SU-DHL-6 (cell line): ENCODE measurements at regions not wholly inside any gene's neighbourhood (a gene's known extent, or its start where the extent isn't known, plus 50 kb on each side); places are given as distances from the start of the nearest gene placed in this dataset.

Experiments
- H2AFZ ChIP-seq: fragments of 200-600 bp; sonication (generic); 2 replicates; pipeline ENCODE4 v1.6.1; 2014; ENCODE audit warnings: low read depth, mild to moderate bottlenecking, moderate library complexity, mixed read lengths, antibody characterized with exemption, low read length; ENCODE audit not compliant: severe bottlenecking
- H3F3A ChIP-seq: fragments of 200-600 bp; shearing (Covaris generic); 2 replicates; pipeline ENCODE4 v1.6.0; 2016; ENCODE audit warnings: antibody characterized with exemption, mild to moderate bottlenecking; ENCODE audit not compliant: insufficient read depth
- H3K27ac ChIP-seq: fragments of 200-600 bp; sonication (generic); 2 replicates; pipeline ENCODE4 v1.5.1; 2016; ENCODE audit warnings: low read depth, mild to moderate bottlenecking, low read length, moderate library complexity, mixed read lengths
- H3K27me3 ChIP-seq: fragments of 200-600 bp; sonication (generic), shearing (Covaris generic); 2 replicates; pipeline ENCODE4 v1.6.0; 2014; ENCODE audit warnings: mild to moderate bottlenecking, low read length
- H3K36me3 ChIP-seq: fragments of 200-600 bp; sonication (generic); 2 replicates; pipeline ENCODE4 v1.6.1; 2014; ENCODE audit warnings: mild to moderate bottlenecking, low read length, mixed read lengths
- H3K4me2 ChIP-seq: fragments of 300-600, 200-600 bp; shearing (Covaris generic), sonication (generic); 2 replicates; pipeline ENCODE4 v1.6.0; 2014; ENCODE audit warnings: low read length, low read depth, mild to moderate bottlenecking; ENCODE audit not compliant: poor library complexity, severe bottlenecking
- H3K4me3 ChIP-seq: fragments of 200-600 bp; sonication (generic); 2 replicates; pipeline ENCODE4 v1.5.1; 2014; ENCODE audit warnings: antibody characterized with exemption, low read length, mild to moderate bottlenecking, mixed read lengths; ENCODE audit not compliant: insufficient read depth, poor library complexity, severe bottlenecking
- H3K79me2 ChIP-seq: fragments of 200-600 bp; sonication (generic); 2 replicates; pipeline ENCODE4 v1.6.1; 2014; ENCODE audit warnings: mild to moderate bottlenecking, low read length, moderate library complexity; ENCODE audit not compliant: insufficient read depth
- H3K9ac ChIP-seq: fragments of 200-600 bp; sonication (generic); 2 replicates; pipeline ENCODE4 v1.7.0; 2014; ENCODE audit warnings: mild to moderate bottlenecking, low read length
- H3K9me2 ChIP-seq: fragments of 200-600 bp; sonication (generic); replicated peaks from 2 replicates; pipeline ENCODE4 v1.6.1; 2014; ENCODE audit warnings: low read length; ENCODE audit not compliant: insufficient read depth
- H3K9me3 ChIP-seq: fragments of 200-600 bp; sonication (generic); 2 replicates; pipeline ENCODE4 v1.6.1; 2014; ENCODE audit warnings: low read length, mixed read lengths; ENCODE audit not compliant: insufficient read depth
- H4K20me1 ChIP-seq: fragments of 200-600 bp; sonication (generic); 2 replicates; pipeline ENCODE4 v1.6.1; 2014; ENCODE audit warnings: low read depth, mild to moderate bottlenecking, antibody characterized with exemption, low read length, moderate library complexity, mixed read lengths
- EZH2phosphoT487 ChIP-seq: fragments of 200-600 bp; sonication (generic), shearing (Covaris generic); conservative IDR thresholded peaks from 2 replicates; pipeline ENCODE4 v1.6.1; 2018; ENCODE audit warnings: mild to moderate bottlenecking, antibody characterized with exemption, low read length, moderate library complexity, mixed read lengths
- TF ChIP-seq, protein P1 (sequence below): fragments of 200-600 bp; sonication (generic); IDR thresholded peaks from one replicate; pipeline ENCODE4 v1.5.1; 2017; ENCODE audit warnings: antibody characterized with exemption, mild to moderate bottlenecking, low read length, moderate library complexity; ENCODE audit not compliant: insufficient read depth, poor library complexity, severe bottlenecking

DNA sequence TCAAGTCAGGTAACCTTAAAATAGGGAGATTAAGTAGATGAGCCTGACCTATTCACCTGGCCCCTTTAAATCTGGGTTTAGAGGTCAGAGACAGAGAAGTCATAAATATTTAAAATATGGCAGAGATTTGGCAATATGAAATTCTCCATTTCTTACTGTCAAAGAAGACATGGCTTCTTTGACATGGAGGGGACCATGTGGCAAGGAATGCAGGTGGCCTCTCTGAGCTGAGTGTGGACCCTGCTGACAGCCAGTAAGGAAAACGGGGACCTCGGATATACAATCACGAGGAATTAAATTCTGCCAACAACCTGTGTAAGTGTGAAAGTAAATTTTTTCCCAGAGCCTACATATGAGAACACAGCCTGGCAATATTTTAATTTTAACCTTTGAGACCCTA, 427.5 kb upstream of the PROX1 start:
- 0 out of 2 replicates have a peak, but pooled peaks cover 9% of the 10 kb centered on the region for H3K9me3 ChIP-seq
- no peak overlapping the region for H2AFZ ChIP-seq
- no peaks in the 10 kb centered on the region for H3K27me3 ChIP-seq
- H4K20me1 ChIP-seq: no peaks in the 10 kb centered on the region
- no peaks in the 10 kb centered on the region for H3F3A ChIP-seq
- H3K9ac ChIP-seq: no peak overlapping the region
- H3K4me3 ChIP-seq: no peak overlapping the region
- TF ChIP-seq, protein P1, sequence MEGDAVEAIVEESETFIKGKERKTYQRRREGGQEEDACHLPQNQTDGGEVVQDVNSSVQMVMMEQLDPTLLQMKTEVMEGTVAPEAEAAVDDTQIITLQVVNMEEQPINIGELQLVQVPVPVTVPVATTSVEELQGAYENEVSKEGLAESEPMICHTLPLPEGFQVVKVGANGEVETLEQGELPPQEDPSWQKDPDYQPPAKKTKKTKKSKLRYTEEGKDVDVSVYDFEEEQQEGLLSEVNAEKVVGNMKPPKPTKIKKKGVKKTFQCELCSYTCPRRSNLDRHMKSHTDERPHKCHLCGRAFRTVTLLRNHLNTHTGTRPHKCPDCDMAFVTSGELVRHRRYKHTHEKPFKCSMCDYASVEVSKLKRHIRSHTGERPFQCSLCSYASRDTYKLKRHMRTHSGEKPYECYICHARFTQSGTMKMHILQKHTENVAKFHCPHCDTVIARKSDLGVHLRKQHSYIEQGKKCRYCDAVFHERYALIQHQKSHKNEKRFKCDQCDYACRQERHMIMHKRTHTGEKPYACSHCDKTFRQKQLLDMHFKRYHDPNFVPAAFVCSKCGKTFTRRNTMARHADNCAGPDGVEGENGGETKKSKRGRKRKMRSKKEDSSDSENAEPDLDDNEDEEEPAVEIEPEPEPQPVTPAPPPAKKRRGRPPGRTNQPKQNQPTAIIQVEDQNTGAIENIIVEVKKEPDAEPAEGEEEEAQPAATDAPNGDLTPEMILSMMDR: no peak
- no peak for TF ChIP-seq EZH2phosphoT487
- H3K27ac ChIP-seq: no peak overlapping the region
- H3K4me2 ChIP-seq: no peak overlapping the region
- H3K9me2 ChIP-seq: no peaks in the 10 kb centered on the region
- H3K36me3 ChIP-seq: no peaks in the 10 kb centered on the region
- no peaks in the 10 kb centered on the region for H3K79me2 ChIP-seq

DNA sequence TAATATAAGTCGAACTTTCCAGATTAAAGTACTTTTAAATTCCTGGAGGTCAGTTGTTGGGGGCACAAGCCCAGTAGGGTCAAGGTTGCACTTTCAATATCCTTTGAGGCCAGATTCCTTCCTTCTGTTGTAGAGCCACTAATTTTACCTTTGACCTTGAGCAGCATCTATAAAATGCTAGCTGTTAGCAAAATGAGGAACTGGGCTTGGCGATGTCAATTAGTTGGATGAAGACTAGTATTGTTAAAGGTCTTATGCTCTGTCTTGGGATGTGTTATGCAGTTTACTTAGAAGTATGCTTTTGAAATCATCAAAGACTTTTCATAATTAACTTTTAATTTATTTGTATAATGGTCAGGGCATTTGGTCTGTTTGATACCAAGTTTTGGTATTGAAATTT, 425.9 kb upstream of the PROX1 start:
- Histone ChIP-seq H3K4me2 (no peak overlapping the region), H3K9me3 (0 out of 2 replicates have a peak, but pooled peaks cover 9% of the 10 kb centered on the region), H3K27ac (no peak overlapping the region), H3F3A (no peaks in the 10 kb centered on the region), H3K9me2 (no peaks in the 10 kb centered on the region), H2AFZ (no peak overlapping the region), H3K4me3 (no peak overlapping the region), H3K9ac (no peak overlapping the region), H3K36me3 (no peaks in the 10 kb centered on the region), H3K27me3 (no peaks in the 10 kb centered on the region), H3K79me2 (no peaks in the 10 kb centered on the region), H4K20me1 (no peaks in the 10 kb centered on the region)
- TF ChIP-seq, protein P1: no peak
- TF ChIP-seq EZH2phosphoT487: no peak

DNA sequence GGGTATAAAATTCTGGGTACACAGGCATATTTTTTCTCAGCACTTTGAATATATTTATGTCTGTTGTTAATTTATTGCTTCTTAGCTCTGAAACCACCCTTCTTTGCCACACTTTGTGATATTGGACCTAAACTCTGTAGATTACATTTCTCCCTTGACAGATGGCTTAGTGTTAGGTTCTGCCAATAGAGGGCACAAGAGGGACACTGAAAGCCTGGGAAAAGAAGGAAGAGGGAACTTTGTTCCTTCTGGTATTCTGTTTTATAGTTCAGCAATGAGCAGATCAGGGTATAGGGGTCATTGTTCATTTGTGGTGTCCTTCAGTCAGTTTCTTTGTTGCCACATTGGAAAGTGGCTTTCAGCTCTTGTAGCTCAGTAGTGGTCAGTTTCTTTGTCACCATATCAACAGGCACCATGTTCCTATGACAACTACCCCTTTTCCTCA, 423.5 kb upstream of the PROX1 start:
- Histone ChIP-seq H3K9me2 (no peaks in the 10 kb centered on the region), H3K4me3 (no peak overlapping the region), H4K20me1 (no peaks in the 10 kb centered on the region), H2AFZ (no peak overlapping the region), H3K27ac (no peak overlapping the region), H3K27me3 (no peaks in the 10 kb centered on the region), H3K9ac (no peak overlapping the region), H3K4me2 (no peak overlapping the region), H3F3A (no peaks in the 10 kb centered on the region), H3K36me3 (no peaks in the 10 kb centered on the region), H3K9me3 (0 out of 2 replicates have a peak, but pooled peaks cover 9% of the 10 kb centered on the region), H3K79me2 (no peaks in the 10 kb centered on the region)
- no peak for TF ChIP-seq EZH2phosphoT487

DNA sequence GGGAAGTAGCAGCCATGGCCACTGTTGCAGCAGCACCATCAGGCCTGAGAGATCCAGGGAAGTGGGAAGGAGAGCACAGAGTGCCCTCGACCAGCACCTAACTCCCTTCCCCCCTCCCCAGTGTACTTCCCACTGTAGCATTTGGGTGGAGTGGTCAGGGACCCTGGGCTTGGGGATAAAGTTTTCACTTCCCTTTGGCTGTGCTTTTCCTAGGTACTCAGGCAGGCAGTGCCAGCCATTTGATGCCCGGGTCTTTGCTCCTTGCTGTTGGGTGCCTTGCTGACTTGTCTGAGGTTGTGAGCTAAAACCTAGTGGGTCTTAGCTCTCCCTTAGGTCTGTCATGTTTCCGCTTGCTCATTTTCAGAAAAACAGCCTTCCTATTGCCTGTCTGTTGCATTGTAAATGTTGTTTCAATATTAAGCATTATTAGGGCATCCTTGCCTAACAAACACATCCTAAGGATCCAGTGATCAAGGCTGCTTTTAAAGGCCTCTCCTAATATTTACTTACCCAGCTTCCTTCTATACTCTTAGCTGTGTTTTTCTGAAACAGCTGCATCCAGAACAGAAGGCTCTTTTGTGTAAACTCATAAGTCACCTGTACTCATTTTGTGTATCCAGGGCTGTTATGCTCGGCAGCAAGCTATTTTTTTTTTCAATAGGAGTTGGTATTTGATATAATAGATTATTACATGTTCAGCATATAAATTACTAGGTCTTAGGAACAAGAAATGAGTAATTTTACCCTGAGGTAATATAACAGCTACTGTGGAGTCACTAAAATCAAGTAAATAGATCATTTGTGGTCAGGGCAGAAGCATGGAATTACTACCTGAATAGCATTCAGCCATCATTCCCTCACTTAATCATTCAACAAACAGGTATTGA, 418.6 kb upstream of the PROX1 start:
- Histone ChIP-seq H3K4me2 (no peak overlapping the region), H3K4me3 (no peak overlapping the region)

More for the DNA sequence above, 418.6 kb upstream of the PROX1 start:
- H3K79me2 ChIP-seq: no peaks in the 10 kb centered on the region
- no peaks in the 10 kb centered on the region for H3K27me3 ChIP-seq
- no peak for TF ChIP-seq EZH2phosphoT487
- TF ChIP-seq, protein P1: no peak
- no peaks in the 10 kb centered on the region for H3K36me3 ChIP-seq
- H3K9me3 ChIP-seq: 0 out of 2 replicates have a peak, but pooled peaks cover 6% of the 10 kb centered on the region
- H2AFZ ChIP-seq: no peak overlapping the region
- no peaks in the 10 kb centered on the region for H4K20me1 ChIP-seq
- no peaks in the 10 kb centered on the region for H3K9me2 ChIP-seq
- H3K9ac ChIP-seq: no peak overlapping the region
- H3F3A ChIP-seq: no peaks in the 10 kb centered on the region
- H3K27ac ChIP-seq: no peak overlapping the region
